IMR-90 (cell line): ENCODE measurements at regions not wholly inside any gene's neighbourhood (a gene's known extent, or its start where the extent isn't known, plus 50 kb on each side); places are given as distances from the start of the nearest gene placed in this dataset.

Experiments used
- ATAC-seq: fragments of 200-7000 bp; cut with Tn5 transposase; 2 replicates; pipeline ENCODE4 v1.9.1; 2020; ENCODE audit warnings: low read depth, mild to moderate bottlenecking, moderate library complexity
- BruUV-seq: library from RNA; stranded (reverse); fragments of 400-500 nt; replicated peaks from 2 replicates; lab custom pipeline; 2021; lab: Mats Ljungman, UMichigan
- CTCF ChIA-PET: fragments of 300-600 bp; formaldehyde crosslinking; extraction: SDS; loops from one replicate; lab custom pipeline; 2021; ENCODE audit warnings: antibody characterized with exemption; lab: Yijun Ruan, JAX
- POLR2A ChIA-PET: fragments of 300-600 bp; sonication (Branson Sonifier 250); formaldehyde crosslinking; loops from one replicate; lab custom pipeline; 2022; ENCODE audit warnings: antibody characterized with exemption; ENCODE audit not compliant: unreplicated experiment; lab: Charles Lee
- DNase-seq: peaks from one replicate; pipeline ENCODE4 v3.0.0; 2013
- H2AFZ ChIP-seq: replicated peaks from 2 replicates; pipeline ENCODE3; 2013; ENCODE audit warnings: low read length, mild to moderate bottlenecking; ENCODE audit not compliant: poor library complexity
- H2AK5ac ChIP-seq: 2 replicates; pipeline ENCODE4 v1.6.1; 2013; ENCODE audit warnings: low read depth, low read length, inconsistent platforms
- H2AK9ac ChIP-seq: replicated peaks from 2 replicates; pipeline ENCODE3; 2013; ENCODE audit warnings: mild to moderate bottlenecking, low read depth, low read length, moderate library complexity; ENCODE audit not compliant: poor library complexity
- H2BK120ac ChIP-seq: 2 replicates; pipeline ENCODE4 v1.6.1; 2013; ENCODE audit warnings: low read depth, low read length, inconsistent platforms
- H2BK15ac ChIP-seq: 3 replicates; pipeline ENCODE4 v1.6.1; 2013; ENCODE audit warnings: low read depth, low read length, inconsistent platforms
- H2BK20ac ChIP-seq: 2 replicates; pipeline ENCODE4 v1.6.1; 2013; ENCODE audit warnings: low read depth, mild to moderate bottlenecking, inconsistent platforms, low read length, moderate library complexity
- H2BK5ac ChIP-seq: 2 replicates; pipeline ENCODE4 v1.6.1; 2013; ENCODE audit warnings: mild to moderate bottlenecking, low read depth, low read length, inconsistent platforms; ENCODE audit not compliant: poor library complexity, severe bottlenecking
- H3K14ac ChIP-seq: replicated peaks from 2 replicates; pipeline ENCODE4 v1.6.1; 2013; ENCODE audit warnings: low read depth, low read length, inconsistent platforms
- H3K18ac ChIP-seq: 2 replicates; pipeline ENCODE4 v1.6.1; 2013; ENCODE audit warnings: low read depth, low read length, control low read depth
- H3K23ac ChIP-seq: 2 replicates; pipeline ENCODE4 v1.6.1; 2013; ENCODE audit warnings: low read depth, low read length, inconsistent platforms
- H3K27ac ChIP-seq: 2 replicates; pipeline ENCODE4 v1.5.1; 2013; ENCODE audit warnings: mild to moderate bottlenecking, control low read depth, low read length; ENCODE audit not compliant: insufficient read depth
- H3K27me3 ChIP-seq: 2 replicates; pipeline ENCODE4 v1.6.1; 2013; ENCODE audit warnings: low read length; ENCODE audit not compliant: control insufficient read depth, insufficient read depth
- H3K36me3 ChIP-seq: 2 replicates; pipeline ENCODE4 v1.6.1; 2013; ENCODE audit warnings: low read length, mixed read lengths; ENCODE audit not compliant: control insufficient read depth, insufficient read depth
- H3K4ac ChIP-seq: 2 replicates; pipeline ENCODE4 v1.6.1; 2013; ENCODE audit warnings: low read depth, low read length, inconsistent platforms
- H3K4me1 ChIP-seq: 2 replicates; pipeline ENCODE4 v1.6.1; 2013; ENCODE audit warnings: low read length, mixed read lengths; ENCODE audit not compliant: control insufficient read depth, insufficient read depth
- H3K4me2 ChIP-seq: 2 replicates; pipeline ENCODE4 v1.6.1; 2013; ENCODE audit warnings: low read depth, mild to moderate bottlenecking, control low read depth, low read length, moderate library complexity
- H3K4me3 ChIP-seq: 2 replicates; pipeline ENCODE4 v1.5.1; 2013; ENCODE audit warnings: low read depth, mild to moderate bottlenecking, control low read depth, low read length, moderate library complexity; ENCODE audit not compliant: insufficient read depth
- H3K56ac ChIP-seq: 2 replicates; pipeline ENCODE4 v1.6.1; 2013; ENCODE audit warnings: low read length, inconsistent platforms; ENCODE audit not compliant: insufficient read depth; ENCODE audit errors: extremely low read depth
- H3K79me1 ChIP-seq, 2 experiments: 2 replicates each; pipeline ENCODE4 v1.6.1; 2013; ENCODE audit warnings: low read length in 2 of 2, inconsistent platforms in 1 of 2, low read depth in 1 of 2
- H3K9ac ChIP-seq: 2 replicates; pipeline ENCODE4 v1.6.1; 2013; ENCODE audit warnings: low read depth, low read length, control low read depth
- H3K9me1 ChIP-seq: 2 replicates; pipeline ENCODE4 v1.6.1; 2013; ENCODE audit warnings: low read length, inconsistent platforms; ENCODE audit not compliant: insufficient read depth
- H3K9me3 ChIP-seq: 2 replicates; pipeline ENCODE4 v1.6.1; 2013; ENCODE audit warnings: low read length; ENCODE audit not compliant: control insufficient read depth, insufficient read depth
- H4K20me1 ChIP-seq: 2 replicates; pipeline ENCODE4 v1.6.1; 2013; ENCODE audit warnings: low read length, inconsistent platforms; ENCODE audit not compliant: insufficient read depth
- H4K5ac ChIP-seq: 2 replicates; pipeline ENCODE4 v1.6.1; 2013; ENCODE audit warnings: mild to moderate bottlenecking, low read depth, low read length, control low read depth
- H4K8ac ChIP-seq, 2 experiments: 2 replicates each; pipeline ENCODE4 v1.6.1; 2013; ENCODE audit warnings: low read depth in 2 of 2, low read length in 2 of 2, control low read depth in 1 of 2, inconsistent platforms in 1 of 2
- H4K91ac ChIP-seq: 2 replicates; pipeline ENCODE4 v1.6.1; 2013; ENCODE audit warnings: low read depth, low read length, inconsistent platforms; ENCODE audit not compliant: insufficient read depth
- BHLHE40 ChIP-seq: fragments of 150-350 bp; IDR thresholded peaks from 2 replicates; pipeline ENCODE4 v1.6.1; 2016; ENCODE audit warnings: mild to moderate bottlenecking, low read depth, low read length
- CEBPB ChIP-seq: IDR thresholded peaks from 2 replicates; pipeline ENCODE4 v1.6.1; 2012; ENCODE audit warnings: low read depth, low read length, improper control_type of control experiment
- CHD1 ChIP-seq: IDR thresholded peaks from 2 replicates; pipeline ENCODE4 v1.6.1; 2012; ENCODE audit warnings: low read depth, low read length, improper control_type of control experiment
- FOS ChIP-seq: fragments of 150-350 bp; IDR thresholded peaks from 2 replicates; pipeline ENCODE4 v1.6.1; 2016; ENCODE audit warnings: low read depth, low read length
- MAZ ChIP-seq: IDR thresholded peaks from 2 replicates; pipeline ENCODE4 v1.6.1; 2012; ENCODE audit warnings: low read depth, mild to moderate bottlenecking, low read length, improper control_type of control experiment, moderate library complexity, borderline replicate concordance
- MXI1 ChIP-seq: IDR thresholded peaks from 2 replicates; pipeline ENCODE4 v1.6.1; 2012; ENCODE audit warnings: low read depth, mild to moderate bottlenecking, low read length, moderate library complexity, borderline replicate concordance
- NFE2L2 ChIP-seq: fragments of 150-350 bp; IDR thresholded peaks from 2 replicates; pipeline ENCODE4 v1.6.1; 2016; ENCODE audit warnings: low read depth, mild to moderate bottlenecking, low read length
- POLR2A ChIP-seq: IDR thresholded peaks from 2 replicates; pipeline ENCODE4 v1.6.1; 2012; ENCODE audit warnings: mild to moderate bottlenecking, low read depth, low read length
- RAD21 ChIP-seq: IDR thresholded peaks from 2 replicates; pipeline ENCODE4 v1.6.1; 2012; ENCODE audit warnings: low read length, improper control_type of control experiment
- RCOR1 ChIP-seq: IDR thresholded peaks from 2 replicates; pipeline ENCODE4 v1.6.1; 2012; ENCODE audit warnings: mild to moderate bottlenecking, low read length, improper control_type of control experiment; ENCODE audit not compliant: insufficient replicate concordance
- RFX5 ChIP-seq: IDR thresholded peaks from 2 replicates; pipeline ENCODE4 v1.8.0; 2012; ENCODE audit warnings: low read depth, mild to moderate bottlenecking, low read length, moderate library complexity
- SMC3 ChIP-seq: fragments of 150-350 bp; IDR thresholded peaks from 2 replicates; pipeline ENCODE4 v1.6.1; 2016; ENCODE audit warnings: low read depth, mild to moderate bottlenecking, antibody characterized with exemption, low read length, moderate library complexity
- WGBS, 2 experiments: methylation state at CpG; one replicate each; pipeline versions ENCODE4 v1.1.5 to v1.1.7; 2013; ENCODE audit warnings: missing lambda C conversion rate in 2 of 2; ENCODE audit not compliant: insufficient read length in 1 of 2; ENCODE audit errors: extremely low coverage in 2 of 2; 5-methylcytosine and 5-hydroxymethylcytosine counted together
- dilution Hi-C: fragments of 300-500 bp; cut with HindIII; formaldehyde crosslinking; loops from one replicate; pipeline ENCODE4 v1.14.3; 2018; ENCODE audit warnings: low sequenced_read_pairs; ENCODE audit not compliant: unreplicated experiment
- in situ Hi-C: fragments of 300-500 bp; cut with MboI; formaldehyde crosslinking; loops from 3 replicates; pipeline ENCODE4 v1.14.3; 2019; ENCODE audit warnings: low sequenced_read_pairs, inconsistent platforms, mixed read lengths
- intact Hi-C: fragments of 100-400 bp; cut with micrococcal nuclease; formaldehyde crosslinking; loops from 2 replicates; pipeline ENCODE4 v1.10.0; 2022
- TF ChIP-seq, protein P1 (sequence below): fragments of 150-350 bp; IDR thresholded peaks from 2 replicates; pipeline ENCODE4 v1.6.1; 2017; ENCODE audit warnings: mild to moderate bottlenecking, antibody characterized with exemption, low read length, low read depth
- TF ChIP-seq, protein P2 (sequence below): conservative IDR thresholded peaks from 2 replicates; pipeline ENCODE4 v1.5.1; 2012; ENCODE audit warnings: mild to moderate bottlenecking, low read depth, low read length, improper control_type of control experiment
- TF ChIP-seq, protein P3 (sequence below): fragments of 150-350 bp; IDR thresholded peaks from 2 replicates; pipeline ENCODE4 v1.6.1; 2016; ENCODE audit warnings: low read depth, mild to moderate bottlenecking, low read length, moderate library complexity, borderline replicate concordance

DNA sequence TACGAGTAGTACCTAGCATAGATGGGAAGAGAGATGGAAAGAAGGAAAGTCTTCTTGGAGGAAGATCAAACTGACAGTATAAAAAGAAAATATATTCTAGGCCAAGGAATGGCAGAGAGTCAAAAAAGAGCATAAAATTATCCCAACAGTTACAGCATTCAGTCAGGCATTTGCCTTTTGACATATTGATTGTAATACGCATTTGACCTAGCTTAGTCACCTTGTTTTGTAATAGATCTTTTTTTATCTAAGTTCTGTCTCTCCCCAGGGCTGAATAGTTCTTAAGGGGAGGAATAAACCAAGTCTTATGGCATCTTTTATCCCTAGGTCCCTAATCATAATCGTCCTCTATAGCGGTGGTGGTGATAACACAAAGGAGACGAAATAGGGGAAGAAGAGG, 657.3 kb upstream of the PIK3C3 start:
- CTCF ChIA-PET = interaction anchor here (1.2 kb wide), 1 partner anchor 27 kb away, joined by 4 read pairs; no protein-coding TSS in a partner anchor
- in situ Hi-C loops = no loop called here

More for the DNA sequence above, 657.3 kb upstream of the PIK3C3 start:
- H2BK20ac ChIP-seq = no peak overlapping the region
- H2AK9ac ChIP-seq = no peak overlapping the region
- no peak for ATAC-seq
- no peaks in the 10 kb centered on the region for H3K79me1 ChIP-seq
- dilution Hi-C loops (no loop called here), intact Hi-C loops (no loop called here)
- no peaks in the 10 kb centered on the region for H3K9me1 ChIP-seq
- H3K23ac ChIP-seq = no peak overlapping the region
- H3K27ac ChIP-seq = no peak overlapping the region
- H4K8ac ChIP-seq = no peak overlapping the region
- TF ChIP-seq BHLHE40 (no peak), NFE2L2 (no peak), MAZ (no peak), FOS (no peak), RFX5 (no peak), CHD1 (no peak), SMC3 (no peak), POLR2A (no peak), RCOR1 (no peak), MXI1 (no peak), RAD21 (no peak), CEBPB (no peak)
- TF ChIP-seq, protein P1, sequence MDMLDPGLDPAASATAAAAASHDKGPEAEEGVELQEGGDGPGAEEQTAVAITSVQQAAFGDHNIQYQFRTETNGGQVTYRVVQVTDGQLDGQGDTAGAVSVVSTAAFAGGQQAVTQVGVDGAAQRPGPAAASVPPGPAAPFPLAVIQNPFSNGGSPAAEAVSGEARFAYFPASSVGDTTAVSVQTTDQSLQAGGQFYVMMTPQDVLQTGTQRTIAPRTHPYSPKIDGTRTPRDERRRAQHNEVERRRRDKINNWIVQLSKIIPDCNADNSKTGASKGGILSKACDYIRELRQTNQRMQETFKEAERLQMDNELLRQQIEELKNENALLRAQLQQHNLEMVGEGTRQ = no peak
- TF ChIP-seq, protein P2, sequence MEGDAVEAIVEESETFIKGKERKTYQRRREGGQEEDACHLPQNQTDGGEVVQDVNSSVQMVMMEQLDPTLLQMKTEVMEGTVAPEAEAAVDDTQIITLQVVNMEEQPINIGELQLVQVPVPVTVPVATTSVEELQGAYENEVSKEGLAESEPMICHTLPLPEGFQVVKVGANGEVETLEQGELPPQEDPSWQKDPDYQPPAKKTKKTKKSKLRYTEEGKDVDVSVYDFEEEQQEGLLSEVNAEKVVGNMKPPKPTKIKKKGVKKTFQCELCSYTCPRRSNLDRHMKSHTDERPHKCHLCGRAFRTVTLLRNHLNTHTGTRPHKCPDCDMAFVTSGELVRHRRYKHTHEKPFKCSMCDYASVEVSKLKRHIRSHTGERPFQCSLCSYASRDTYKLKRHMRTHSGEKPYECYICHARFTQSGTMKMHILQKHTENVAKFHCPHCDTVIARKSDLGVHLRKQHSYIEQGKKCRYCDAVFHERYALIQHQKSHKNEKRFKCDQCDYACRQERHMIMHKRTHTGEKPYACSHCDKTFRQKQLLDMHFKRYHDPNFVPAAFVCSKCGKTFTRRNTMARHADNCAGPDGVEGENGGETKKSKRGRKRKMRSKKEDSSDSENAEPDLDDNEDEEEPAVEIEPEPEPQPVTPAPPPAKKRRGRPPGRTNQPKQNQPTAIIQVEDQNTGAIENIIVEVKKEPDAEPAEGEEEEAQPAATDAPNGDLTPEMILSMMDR = no peak
- TF ChIP-seq, protein P3, sequence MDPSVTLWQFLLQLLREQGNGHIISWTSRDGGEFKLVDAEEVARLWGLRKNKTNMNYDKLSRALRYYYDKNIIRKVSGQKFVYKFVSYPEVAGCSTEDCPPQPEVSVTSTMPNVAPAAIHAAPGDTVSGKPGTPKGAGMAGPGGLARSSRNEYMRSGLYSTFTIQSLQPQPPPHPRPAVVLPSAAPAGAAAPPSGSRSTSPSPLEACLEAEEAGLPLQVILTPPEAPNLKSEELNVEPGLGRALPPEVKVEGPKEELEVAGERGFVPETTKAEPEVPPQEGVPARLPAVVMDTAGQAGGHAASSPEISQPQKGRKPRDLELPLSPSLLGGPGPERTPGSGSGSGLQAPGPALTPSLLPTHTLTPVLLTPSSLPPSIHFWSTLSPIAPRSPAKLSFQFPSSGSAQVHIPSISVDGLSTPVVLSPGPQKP = no peak
- H3K4me1 ChIP-seq = no peaks in the 10 kb centered on the region
- H2BK120ac ChIP-seq = no peak overlapping the region
- H3K36me3 ChIP-seq = no peaks in the 10 kb centered on the region
- no peak overlapping the region for H4K5ac ChIP-seq
- H3K9me3 ChIP-seq = no peaks in the 10 kb centered on the region
- no peak overlapping the region for H3K9ac ChIP-seq
- no TSS peak for BruUV-seq
- no peak overlapping the region for H3K14ac ChIP-seq
- no peak for DNase-seq
- no peak overlapping the region for H3K56ac ChIP-seq
- H3K27me3 ChIP-seq = no peaks in the 10 kb centered on the region
- no peak overlapping the region for H2AFZ ChIP-seq
- no peaks in the 10 kb centered on the region for H4K20me1 ChIP-seq
- no peak overlapping the region for H3K4ac ChIP-seq
- H2BK5ac ChIP-seq = no peak overlapping the region
- no peak overlapping the region for H4K91ac ChIP-seq
- H3K18ac ChIP-seq = no peak overlapping the region
- POLR2A ChIA-PET = no interaction called here
- WGBS, 2 experiments = 80% methylated on average over 1 of the region's 5 CpGs; no CpG with 5 or more reads in 1 of the 2 experiments
- no peak overlapping the region for H2BK15ac ChIP-seq
- no peak overlapping the region for H3K4me2 ChIP-seq
- H2AK5ac ChIP-seq = no peak overlapping the region
- H3K4me3 ChIP-seq = no peak overlapping the region
